Panc1 (cell line): ENCODE measurements at regions not wholly inside any gene's neighbourhood (a gene's known extent, or its start where the extent isn't known, plus 50 kb on each side); places are given as distances from the start of the nearest gene placed in this dataset.

Experiments used
- ATAC-seq: fragments of 200-7000 bp; cut with Tn5 transposase; 2 replicates; pipeline ENCODE4 v1.9.1; 2020; ENCODE audit warnings: mild to moderate bottlenecking, moderate library complexity
- BruUV-seq: library from RNA; stranded (reverse); fragments of 400-500 nt; replicated peaks from 2 replicates; lab custom pipeline; 2021; lab: Mats Ljungman, UMichigan
- CTCF ChIA-PET: fragments of 300-600 bp; sonication (Branson Sonifier 250); formaldehyde crosslinking; loops from one replicate; lab custom pipeline; 2022; ENCODE audit warnings: antibody characterized with exemption; lab: Charles Lee
- POLR2A ChIA-PET: fragments of 300-600 bp; sonication (Branson Sonifier 250); formaldehyde crosslinking; loops from one replicate; lab custom pipeline; 2022; ENCODE audit warnings: antibody characterized with exemption; lab: Charles Lee
- DNase-seq: peaks from one replicate; pipeline ENCODE4 v3.0.0-alpha.2; 2010; ENCODE audit warnings: low read depth, low spot score
- H3K27ac ChIP-seq: 2 replicates; pipeline ENCODE4 v1.5.1; 2011; ENCODE audit warnings: mild to moderate bottlenecking, low read length, inconsistent platforms
- H3K27me3 ChIP-seq: fragments of 200-500 bp; sonication (Bioruptor generic); 2 replicates; pipeline ENCODE4 v1.6.0; 2014; ENCODE audit warnings: low read length, inconsistent platforms; ENCODE audit not compliant: control insufficient read depth, insufficient read depth
- H3K36me3 ChIP-seq: fragments of 200-500 bp; sonication (Bioruptor generic); 2 replicates; pipeline ENCODE4 v1.5.1; 2014; ENCODE audit warnings: inconsistent platforms, mild to moderate bottlenecking, low read length, moderate library complexity; ENCODE audit not compliant: control insufficient read depth, insufficient read depth
- H3K4me1 ChIP-seq: 2 replicates; pipeline ENCODE4 v1.5.1; 2011; ENCODE audit warnings: inconsistent platforms, mild to moderate bottlenecking, low read length, moderate library complexity; ENCODE audit not compliant: control insufficient read depth, insufficient read depth
- H3K4me3 ChIP-seq, 2 experiments: 2 replicates each; pipeline ENCODE4 v1.5.1; 2011 to 2012; ENCODE audit warnings: low read depth in 2 of 2, low read length in 2 of 2, mild to moderate bottlenecking in 2 of 2, inconsistent platforms in 1 of 2, moderate library complexity in 1 of 2
- H3K9me3 ChIP-seq: fragments of 200-500 bp; sonication (Bioruptor generic); 2 replicates; pipeline ENCODE4 v1.5.1; 2014; ENCODE audit warnings: low read depth, mild to moderate bottlenecking, inconsistent platforms, low read length, moderate library complexity; ENCODE audit not compliant: control insufficient read depth, insufficient read depth
- POLR2AphosphoS5 ChIP-seq: IDR thresholded peaks from 2 replicates; pipeline ENCODE4 v1.6.1; 2012; ENCODE audit warnings: mild to moderate bottlenecking, low read depth, low read length, moderate library complexity
- SIN3A ChIP-seq: IDR thresholded peaks from 2 replicates; pipeline ENCODE4 v1.6.1; 2012; ENCODE audit warnings: low read depth, mild to moderate bottlenecking, low read length, moderate library complexity, borderline replicate concordance; ENCODE audit not compliant: insufficient read depth
- TCF7L2 ChIP-seq: IDR thresholded peaks from 2 replicates; pipeline ENCODE4 v1.6.1; 2011; ENCODE audit warnings: mild to moderate bottlenecking, low read depth, low read length, inconsistent platforms
- in situ Hi-C: cut with HindIII; loops from 2 replicates; pipeline ENCODE4 v1.10.0; 2016; ENCODE audit warnings: low sequenced_read_pairs, low pct_unique_long_range_greater_than_20kb
- intact Hi-C: fragments of 100-400 bp; cut with micrococcal nuclease; formaldehyde crosslinking; loops from one replicate; pipeline ENCODE4 v1.10.0; 2022; ENCODE audit not compliant: unreplicated experiment
- TF ChIP-seq, protein P1 (sequence below): fragments of 450-650 bp; IDR thresholded peaks from 2 replicates; pipeline ENCODE4 v1.5.1; 2017; ENCODE audit warnings: mild to moderate bottlenecking
- TF ChIP-seq, protein P2 (sequence below), 2 experiments: IDR thresholded peaks; 2 replicates each; pipeline ENCODE4 v1.6.1; 2011 to 2012; ENCODE audit warnings: low read depth in 2 of 2, control low read depth in 1 of 2, low read length in 1 of 2, mild to moderate bottlenecking in 1 of 2, moderate library complexity in 1 of 2; ENCODE audit not compliant: insufficient read depth in 1 of 2

DNA sequence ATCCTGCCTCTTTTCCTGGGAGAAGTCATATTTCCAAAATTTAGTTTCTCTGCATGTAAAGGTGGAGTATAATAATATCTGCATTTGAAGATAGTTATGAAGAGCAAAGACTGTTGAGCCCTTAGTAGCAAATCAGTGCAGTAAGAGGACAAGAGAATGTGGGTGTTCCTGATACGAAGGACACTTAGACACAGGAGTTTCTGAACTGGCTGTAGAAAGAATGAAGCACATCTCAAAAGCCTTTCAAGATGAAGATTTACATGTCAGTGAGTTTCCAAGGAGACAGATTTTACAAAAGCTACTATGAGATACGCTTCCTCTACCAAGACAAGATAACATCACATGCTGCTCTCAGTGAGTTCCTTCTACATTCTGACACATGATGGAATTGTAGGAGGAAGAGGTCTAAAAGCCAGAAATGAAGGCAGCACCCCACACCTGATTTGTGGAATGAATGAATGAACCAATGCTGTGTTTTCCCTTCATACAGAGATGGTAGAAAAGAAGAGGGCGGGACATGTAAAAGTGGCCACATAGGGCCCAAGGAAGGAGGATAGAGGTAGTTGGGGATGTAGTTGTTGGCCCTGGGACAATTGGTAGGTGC is 173.6 kb upstream of the PDE1C start:
- Histone ChIP-seq H3K27me3 (peaks cover 2% of the 10 kb centered on the region; the same call in 1 of the 2 replicates), H3K9me3 (no peaks in the 10 kb centered on the region), H3K4me3 (no peak overlapping the region), H3K4me1 (no peaks in the 10 kb centered on the region), H3K36me3 (no peaks in the 10 kb centered on the region), H3K27ac (no peak overlapping the region)
- TF ChIP-seq POLR2AphosphoS5, result no peak
- TF ChIP-seq, protein P1, sequence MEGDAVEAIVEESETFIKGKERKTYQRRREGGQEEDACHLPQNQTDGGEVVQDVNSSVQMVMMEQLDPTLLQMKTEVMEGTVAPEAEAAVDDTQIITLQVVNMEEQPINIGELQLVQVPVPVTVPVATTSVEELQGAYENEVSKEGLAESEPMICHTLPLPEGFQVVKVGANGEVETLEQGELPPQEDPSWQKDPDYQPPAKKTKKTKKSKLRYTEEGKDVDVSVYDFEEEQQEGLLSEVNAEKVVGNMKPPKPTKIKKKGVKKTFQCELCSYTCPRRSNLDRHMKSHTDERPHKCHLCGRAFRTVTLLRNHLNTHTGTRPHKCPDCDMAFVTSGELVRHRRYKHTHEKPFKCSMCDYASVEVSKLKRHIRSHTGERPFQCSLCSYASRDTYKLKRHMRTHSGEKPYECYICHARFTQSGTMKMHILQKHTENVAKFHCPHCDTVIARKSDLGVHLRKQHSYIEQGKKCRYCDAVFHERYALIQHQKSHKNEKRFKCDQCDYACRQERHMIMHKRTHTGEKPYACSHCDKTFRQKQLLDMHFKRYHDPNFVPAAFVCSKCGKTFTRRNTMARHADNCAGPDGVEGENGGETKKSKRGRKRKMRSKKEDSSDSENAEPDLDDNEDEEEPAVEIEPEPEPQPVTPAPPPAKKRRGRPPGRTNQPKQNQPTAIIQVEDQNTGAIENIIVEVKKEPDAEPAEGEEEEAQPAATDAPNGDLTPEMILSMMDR, result no peak
- TF ChIP-seq, protein P2, sequence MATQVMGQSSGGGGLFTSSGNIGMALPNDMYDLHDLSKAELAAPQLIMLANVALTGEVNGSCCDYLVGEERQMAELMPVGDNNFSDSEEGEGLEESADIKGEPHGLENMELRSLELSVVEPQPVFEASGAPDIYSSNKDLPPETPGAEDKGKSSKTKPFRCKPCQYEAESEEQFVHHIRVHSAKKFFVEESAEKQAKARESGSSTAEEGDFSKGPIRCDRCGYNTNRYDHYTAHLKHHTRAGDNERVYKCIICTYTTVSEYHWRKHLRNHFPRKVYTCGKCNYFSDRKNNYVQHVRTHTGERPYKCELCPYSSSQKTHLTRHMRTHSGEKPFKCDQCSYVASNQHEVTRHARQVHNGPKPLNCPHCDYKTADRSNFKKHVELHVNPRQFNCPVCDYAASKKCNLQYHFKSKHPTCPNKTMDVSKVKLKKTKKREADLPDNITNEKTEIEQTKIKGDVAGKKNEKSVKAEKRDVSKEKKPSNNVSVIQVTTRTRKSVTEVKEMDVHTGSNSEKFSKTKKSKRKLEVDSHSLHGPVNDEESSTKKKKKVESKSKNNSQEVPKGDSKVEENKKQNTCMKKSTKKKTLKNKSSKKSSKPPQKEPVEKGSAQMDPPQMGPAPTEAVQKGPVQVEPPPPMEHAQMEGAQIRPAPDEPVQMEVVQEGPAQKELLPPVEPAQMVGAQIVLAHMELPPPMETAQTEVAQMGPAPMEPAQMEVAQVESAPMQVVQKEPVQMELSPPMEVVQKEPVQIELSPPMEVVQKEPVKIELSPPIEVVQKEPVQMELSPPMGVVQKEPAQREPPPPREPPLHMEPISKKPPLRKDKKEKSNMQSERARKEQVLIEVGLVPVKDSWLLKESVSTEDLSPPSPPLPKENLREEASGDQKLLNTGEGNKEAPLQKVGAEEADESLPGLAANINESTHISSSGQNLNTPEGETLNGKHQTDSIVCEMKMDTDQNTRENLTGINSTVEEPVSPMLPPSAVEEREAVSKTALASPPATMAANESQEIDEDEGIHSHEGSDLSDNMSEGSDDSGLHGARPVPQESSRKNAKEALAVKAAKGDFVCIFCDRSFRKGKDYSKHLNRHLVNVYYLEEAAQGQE (IDR thresholded peaks at IDR 0.05; ENCODE audit: insufficient read depth in 1 of 2, low read depth in 2 of 2, low read length in 1 of 2), result no peak
- no peak for TF ChIP-seq SIN3A
- TF ChIP-seq TCF7L2, result no peak
- no TSS peak for BruUV-seq
- DNase-seq, result no peak
- intact Hi-C loops (no loop called here), in situ Hi-C loops (no loop called here)
- POLR2A ChIA-PET, result no interaction called here
- CTCF ChIA-PET, result no interaction called here
- no peak for ATAC-seq

DNA sequence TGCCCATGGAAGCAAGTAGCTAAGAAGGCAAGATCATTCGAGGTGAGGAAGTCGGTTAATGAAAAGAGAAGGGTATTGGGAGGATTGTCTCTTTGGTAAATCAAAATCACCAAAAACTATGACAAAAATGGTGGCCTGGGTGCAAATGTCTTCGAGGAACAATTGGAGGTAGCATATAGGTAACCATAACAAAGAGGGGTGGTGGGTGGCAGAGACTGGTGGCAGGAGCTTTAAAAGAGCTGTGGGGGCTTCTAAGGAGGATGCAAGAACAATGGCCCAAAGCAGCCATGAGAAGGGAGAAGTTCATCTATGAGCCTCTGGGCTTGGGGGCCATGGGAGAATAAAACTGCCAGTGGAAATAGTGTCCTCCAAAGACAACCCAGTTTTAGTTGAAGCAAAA is 172.2 kb upstream of the PDE1C start:
- ATAC-seq (no peak), DNase-seq (no peak)
- no TSS peak for BruUV-seq
- no peak overlapping the region for H3K4me3 ChIP-seq
- no peaks in the 10 kb centered on the region for H3K4me1 ChIP-seq
- in situ Hi-C loops (no loop called here), intact Hi-C loops (no loop called here)
- TF ChIP-seq POLR2AphosphoS5 (no peak), SIN3A (no peak), TCF7L2 (no peak)
- TF ChIP-seq, protein P2 (IDR thresholded peaks at IDR 0.05; ENCODE audit: insufficient read depth in 1 of 2, low read depth in 2 of 2, low read length in 1 of 2), result no peak
- TF ChIP-seq, protein P1, result no peak
- H3K9me3 ChIP-seq, result no peaks in the 10 kb centered on the region
- CTCF ChIA-PET, result interaction anchor here (0.6 kb wide), 1 partner anchor 107 kb away, joined by 3 read pairs; no protein-coding TSS in a partner anchor
- H3K36me3 ChIP-seq, result no peaks in the 10 kb centered on the region
- H3K27me3 ChIP-seq, result peaks cover 2% of the 10 kb centered on the region; the same call in 1 of the 2 replicates
- POLR2A ChIA-PET, result no interaction called here
- H3K27ac ChIP-seq, result no peak overlapping the region
